PC-3 (cell line): ENCODE measurements at regions not wholly inside any gene's neighbourhood (a gene's known extent, or its start where the extent isn't known, plus 50 kb on each side); places are given as distances from the start of the nearest gene placed in this dataset.

ENCODE experiments used
- EZH2 ChIP-seq: fragments of 300-600 bp; sonication (generic); IDR thresholded peaks from one replicate; pipeline ENCODE4 v1.6.1; 2017; ENCODE audit warnings: antibody characterized with exemption, mild to moderate bottlenecking, low read length; ENCODE audit not compliant: unreplicated experiment
- EZH2phosphoT487 ChIP-seq: fragments of 300-600 bp; sonication (generic); IDR thresholded peaks from 2 replicates; pipeline ENCODE4 v1.6.1; 2018; ENCODE audit warnings: mild to moderate bottlenecking, antibody characterized with exemption, low read length, borderline replicate concordance
- TF ChIP-seq, protein P1 (sequence below): fragments of 300-600 bp; sonication (generic); conservative IDR thresholded peaks from 2 replicates; pipeline ENCODE4 v1.5.1; 2017; ENCODE audit warnings: antibody characterized with exemption, low read depth, mild to moderate bottlenecking, low read length

DNA sequence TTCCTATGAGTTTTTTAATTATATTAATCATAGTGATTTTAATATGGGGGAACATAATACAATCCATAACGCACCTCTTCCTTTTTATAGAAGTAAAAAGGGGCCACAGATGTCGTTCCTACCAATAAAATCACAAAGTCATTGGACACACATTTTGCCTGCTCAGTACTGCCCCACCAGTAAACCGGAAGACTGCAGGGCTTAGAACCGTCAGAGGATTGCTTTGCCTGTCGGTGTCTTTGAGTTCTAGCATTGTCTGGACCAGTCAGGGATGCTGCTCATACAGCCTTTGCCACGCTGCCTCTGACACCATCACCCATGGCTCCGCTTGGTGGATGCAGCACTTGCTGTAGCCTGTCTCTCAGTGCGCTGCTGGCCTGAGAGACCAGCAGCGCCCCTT is 853.6 kb downstream of the C6orf118 start:
- TF ChIP-seq, protein P1, sequence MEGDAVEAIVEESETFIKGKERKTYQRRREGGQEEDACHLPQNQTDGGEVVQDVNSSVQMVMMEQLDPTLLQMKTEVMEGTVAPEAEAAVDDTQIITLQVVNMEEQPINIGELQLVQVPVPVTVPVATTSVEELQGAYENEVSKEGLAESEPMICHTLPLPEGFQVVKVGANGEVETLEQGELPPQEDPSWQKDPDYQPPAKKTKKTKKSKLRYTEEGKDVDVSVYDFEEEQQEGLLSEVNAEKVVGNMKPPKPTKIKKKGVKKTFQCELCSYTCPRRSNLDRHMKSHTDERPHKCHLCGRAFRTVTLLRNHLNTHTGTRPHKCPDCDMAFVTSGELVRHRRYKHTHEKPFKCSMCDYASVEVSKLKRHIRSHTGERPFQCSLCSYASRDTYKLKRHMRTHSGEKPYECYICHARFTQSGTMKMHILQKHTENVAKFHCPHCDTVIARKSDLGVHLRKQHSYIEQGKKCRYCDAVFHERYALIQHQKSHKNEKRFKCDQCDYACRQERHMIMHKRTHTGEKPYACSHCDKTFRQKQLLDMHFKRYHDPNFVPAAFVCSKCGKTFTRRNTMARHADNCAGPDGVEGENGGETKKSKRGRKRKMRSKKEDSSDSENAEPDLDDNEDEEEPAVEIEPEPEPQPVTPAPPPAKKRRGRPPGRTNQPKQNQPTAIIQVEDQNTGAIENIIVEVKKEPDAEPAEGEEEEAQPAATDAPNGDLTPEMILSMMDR = 0 out of 2 replicates have a peak, but pooled peaks have one; percentile 12
- no peak for TF ChIP-seq EZH2
- TF ChIP-seq EZH2phosphoT487 = no peak
